Panc1 (cell line): ENCODE measurements at regions not wholly inside any gene's neighbourhood (a gene's known extent, or its start where the extent isn't known, plus 50 kb on each side); places are given as distances from the start of the nearest gene placed in this dataset.

ENCODE experiments used
- ATAC-seq: fragments of 200-7000 bp; cut with Tn5 transposase; 2 replicates; pipeline ENCODE4 v1.9.1; 2020; ENCODE audit warnings: mild to moderate bottlenecking, moderate library complexity
- BruUV-seq: library from RNA; stranded (reverse); fragments of 400-500 nt; replicated peaks from 2 replicates; lab custom pipeline; 2021; lab: Mats Ljungman, UMichigan
- CTCF ChIA-PET: fragments of 300-600 bp; sonication (Branson Sonifier 250); formaldehyde crosslinking; loops from one replicate; lab custom pipeline; 2022; ENCODE audit warnings: antibody characterized with exemption; lab: Charles Lee
- POLR2A ChIA-PET: fragments of 300-600 bp; sonication (Branson Sonifier 250); formaldehyde crosslinking; loops from one replicate; lab custom pipeline; 2022; ENCODE audit warnings: antibody characterized with exemption; lab: Charles Lee
- DNase-seq: peaks from one replicate; pipeline ENCODE4 v3.0.0-alpha.2; 2010; ENCODE audit warnings: low read depth, low spot score
- H3K27ac ChIP-seq: 2 replicates; pipeline ENCODE4 v1.5.1; 2011; ENCODE audit warnings: mild to moderate bottlenecking, low read length, inconsistent platforms
- H3K27me3 ChIP-seq: fragments of 200-500 bp; sonication (Bioruptor generic); 2 replicates; pipeline ENCODE4 v1.6.0; 2014; ENCODE audit warnings: low read length, inconsistent platforms; ENCODE audit not compliant: control insufficient read depth, insufficient read depth
- H3K36me3 ChIP-seq: fragments of 200-500 bp; sonication (Bioruptor generic); 2 replicates; pipeline ENCODE4 v1.5.1; 2014; ENCODE audit warnings: inconsistent platforms, mild to moderate bottlenecking, low read length, moderate library complexity; ENCODE audit not compliant: control insufficient read depth, insufficient read depth
- H3K4me1 ChIP-seq: 2 replicates; pipeline ENCODE4 v1.5.1; 2011; ENCODE audit warnings: inconsistent platforms, mild to moderate bottlenecking, low read length, moderate library complexity; ENCODE audit not compliant: control insufficient read depth, insufficient read depth
- H3K4me3 ChIP-seq, 2 experiments: 2 replicates each; pipeline ENCODE4 v1.5.1; 2011 to 2012; ENCODE audit warnings: low read depth in 2 of 2, low read length in 2 of 2, mild to moderate bottlenecking in 2 of 2, inconsistent platforms in 1 of 2, moderate library complexity in 1 of 2
- H3K9me3 ChIP-seq: fragments of 200-500 bp; sonication (Bioruptor generic); 2 replicates; pipeline ENCODE4 v1.5.1; 2014; ENCODE audit warnings: low read depth, mild to moderate bottlenecking, inconsistent platforms, low read length, moderate library complexity; ENCODE audit not compliant: control insufficient read depth, insufficient read depth
- POLR2AphosphoS5 ChIP-seq: IDR thresholded peaks from 2 replicates; pipeline ENCODE4 v1.6.1; 2012; ENCODE audit warnings: mild to moderate bottlenecking, low read depth, low read length, moderate library complexity
- SIN3A ChIP-seq: IDR thresholded peaks from 2 replicates; pipeline ENCODE4 v1.6.1; 2012; ENCODE audit warnings: low read depth, mild to moderate bottlenecking, low read length, moderate library complexity, borderline replicate concordance; ENCODE audit not compliant: insufficient read depth
- TCF7L2 ChIP-seq: IDR thresholded peaks from 2 replicates; pipeline ENCODE4 v1.6.1; 2011; ENCODE audit warnings: mild to moderate bottlenecking, low read depth, low read length, inconsistent platforms
- in situ Hi-C: cut with HindIII; loops from 2 replicates; pipeline ENCODE4 v1.10.0; 2016; ENCODE audit warnings: low sequenced_read_pairs, low pct_unique_long_range_greater_than_20kb
- intact Hi-C: fragments of 100-400 bp; cut with micrococcal nuclease; formaldehyde crosslinking; loops from one replicate; pipeline ENCODE4 v1.10.0; 2022; ENCODE audit not compliant: unreplicated experiment
- TF ChIP-seq, protein P1 (sequence below), 2 experiments: IDR thresholded peaks; 2 replicates each; pipeline ENCODE4 v1.6.1; 2011 to 2012; ENCODE audit warnings: low read depth in 2 of 2, control low read depth in 1 of 2, low read length in 1 of 2, mild to moderate bottlenecking in 1 of 2, moderate library complexity in 1 of 2; ENCODE audit not compliant: insufficient read depth in 1 of 2
- TF ChIP-seq, protein P2 (sequence below): fragments of 450-650 bp; IDR thresholded peaks from 2 replicates; pipeline ENCODE4 v1.5.1; 2017; ENCODE audit warnings: mild to moderate bottlenecking

DNA sequence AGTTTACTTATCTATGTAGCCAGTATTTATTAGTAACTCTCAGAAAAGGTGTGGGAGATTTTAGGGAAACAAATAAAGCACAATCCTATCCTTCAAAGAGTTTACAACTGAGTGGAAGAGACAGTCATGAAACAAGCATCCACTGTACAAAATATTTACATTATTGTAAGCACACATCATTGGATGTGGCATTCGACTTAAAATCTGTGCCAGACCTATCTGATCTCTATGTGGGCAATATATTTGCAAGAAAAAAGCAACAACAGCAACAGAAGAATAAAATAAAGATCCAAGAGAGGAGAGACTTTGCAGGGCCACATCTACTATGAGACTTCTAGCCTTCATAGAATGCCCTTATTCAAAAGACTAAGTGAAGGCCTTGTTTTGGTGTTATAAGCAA lies 882.1 kb upstream of the PIK3C3 start:
- TF ChIP-seq, protein P1, sequence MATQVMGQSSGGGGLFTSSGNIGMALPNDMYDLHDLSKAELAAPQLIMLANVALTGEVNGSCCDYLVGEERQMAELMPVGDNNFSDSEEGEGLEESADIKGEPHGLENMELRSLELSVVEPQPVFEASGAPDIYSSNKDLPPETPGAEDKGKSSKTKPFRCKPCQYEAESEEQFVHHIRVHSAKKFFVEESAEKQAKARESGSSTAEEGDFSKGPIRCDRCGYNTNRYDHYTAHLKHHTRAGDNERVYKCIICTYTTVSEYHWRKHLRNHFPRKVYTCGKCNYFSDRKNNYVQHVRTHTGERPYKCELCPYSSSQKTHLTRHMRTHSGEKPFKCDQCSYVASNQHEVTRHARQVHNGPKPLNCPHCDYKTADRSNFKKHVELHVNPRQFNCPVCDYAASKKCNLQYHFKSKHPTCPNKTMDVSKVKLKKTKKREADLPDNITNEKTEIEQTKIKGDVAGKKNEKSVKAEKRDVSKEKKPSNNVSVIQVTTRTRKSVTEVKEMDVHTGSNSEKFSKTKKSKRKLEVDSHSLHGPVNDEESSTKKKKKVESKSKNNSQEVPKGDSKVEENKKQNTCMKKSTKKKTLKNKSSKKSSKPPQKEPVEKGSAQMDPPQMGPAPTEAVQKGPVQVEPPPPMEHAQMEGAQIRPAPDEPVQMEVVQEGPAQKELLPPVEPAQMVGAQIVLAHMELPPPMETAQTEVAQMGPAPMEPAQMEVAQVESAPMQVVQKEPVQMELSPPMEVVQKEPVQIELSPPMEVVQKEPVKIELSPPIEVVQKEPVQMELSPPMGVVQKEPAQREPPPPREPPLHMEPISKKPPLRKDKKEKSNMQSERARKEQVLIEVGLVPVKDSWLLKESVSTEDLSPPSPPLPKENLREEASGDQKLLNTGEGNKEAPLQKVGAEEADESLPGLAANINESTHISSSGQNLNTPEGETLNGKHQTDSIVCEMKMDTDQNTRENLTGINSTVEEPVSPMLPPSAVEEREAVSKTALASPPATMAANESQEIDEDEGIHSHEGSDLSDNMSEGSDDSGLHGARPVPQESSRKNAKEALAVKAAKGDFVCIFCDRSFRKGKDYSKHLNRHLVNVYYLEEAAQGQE (IDR thresholded peaks at IDR 0.05; ENCODE audit: insufficient read depth in 1 of 2, low read depth in 2 of 2, low read length in 1 of 2), result no peak
- TF ChIP-seq TCF7L2, result no peak
- TF ChIP-seq, protein P2, sequence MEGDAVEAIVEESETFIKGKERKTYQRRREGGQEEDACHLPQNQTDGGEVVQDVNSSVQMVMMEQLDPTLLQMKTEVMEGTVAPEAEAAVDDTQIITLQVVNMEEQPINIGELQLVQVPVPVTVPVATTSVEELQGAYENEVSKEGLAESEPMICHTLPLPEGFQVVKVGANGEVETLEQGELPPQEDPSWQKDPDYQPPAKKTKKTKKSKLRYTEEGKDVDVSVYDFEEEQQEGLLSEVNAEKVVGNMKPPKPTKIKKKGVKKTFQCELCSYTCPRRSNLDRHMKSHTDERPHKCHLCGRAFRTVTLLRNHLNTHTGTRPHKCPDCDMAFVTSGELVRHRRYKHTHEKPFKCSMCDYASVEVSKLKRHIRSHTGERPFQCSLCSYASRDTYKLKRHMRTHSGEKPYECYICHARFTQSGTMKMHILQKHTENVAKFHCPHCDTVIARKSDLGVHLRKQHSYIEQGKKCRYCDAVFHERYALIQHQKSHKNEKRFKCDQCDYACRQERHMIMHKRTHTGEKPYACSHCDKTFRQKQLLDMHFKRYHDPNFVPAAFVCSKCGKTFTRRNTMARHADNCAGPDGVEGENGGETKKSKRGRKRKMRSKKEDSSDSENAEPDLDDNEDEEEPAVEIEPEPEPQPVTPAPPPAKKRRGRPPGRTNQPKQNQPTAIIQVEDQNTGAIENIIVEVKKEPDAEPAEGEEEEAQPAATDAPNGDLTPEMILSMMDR, result no peak
- TF ChIP-seq POLR2AphosphoS5, result no peak
- no peak for TF ChIP-seq SIN3A
- Histone ChIP-seq H3K36me3 (no peaks in the 10 kb centered on the region), H3K4me1 (no peaks in the 10 kb centered on the region), H3K9me3 (no peaks in the 10 kb centered on the region), H3K27me3 (no peaks in the 10 kb centered on the region), H3K4me3 (no peak overlapping the region), H3K27ac (no peak overlapping the region)
- BruUV-seq, result no TSS peak
- in situ Hi-C loops (no loop called here), intact Hi-C loops (no loop called here)
- DNase-seq (no peak), ATAC-seq (no peak)
- ChIA-PET POLR2A (no interaction called here), CTCF (no interaction called here)

DNA sequence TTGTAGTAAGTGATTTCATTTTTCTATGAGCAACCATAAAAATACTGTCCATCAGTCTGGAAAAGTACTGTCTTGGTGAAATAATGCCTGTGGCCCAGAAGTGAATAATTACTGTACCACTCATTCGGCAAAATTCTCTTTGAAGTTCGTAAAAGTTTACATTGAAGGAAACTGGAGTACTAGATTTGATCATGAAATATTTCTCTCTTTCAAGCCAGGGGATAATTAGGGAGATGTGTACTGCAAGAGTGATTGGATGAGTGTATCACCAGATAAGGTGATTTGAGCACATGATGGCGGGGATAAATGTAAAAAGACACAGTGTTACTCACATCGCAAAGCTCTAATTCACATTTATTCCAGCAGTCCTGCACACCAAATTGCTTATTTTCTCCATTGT lies 883.2 kb upstream of the PIK3C3 start:
- DNase-seq, result no peak
- Histone ChIP-seq H3K4me1 (no peaks in the 10 kb centered on the region), H3K4me3 (no peak overlapping the region), H3K27ac (no peak overlapping the region), H3K36me3 (no peaks in the 10 kb centered on the region), H3K9me3 (no peaks in the 10 kb centered on the region), H3K27me3 (no peaks in the 10 kb centered on the region)
- TF ChIP-seq TCF7L2 (no peak), SIN3A (no peak), POLR2AphosphoS5 (no peak)
- TF ChIP-seq, protein P2, result no peak
- TF ChIP-seq, protein P1 (IDR thresholded peaks at IDR 0.05; ENCODE audit: insufficient read depth in 1 of 2, low read depth in 2 of 2, low read length in 1 of 2), result no peak
- ATAC-seq, result no peak
- ChIA-PET POLR2A (no interaction called here), CTCF (no interaction called here)
- no TSS peak for BruUV-seq
- in situ Hi-C loops, result no loop called here
- intact Hi-C loops, result no loop called here
